Panc1 (cell line): ENCODE measurements at regions not wholly inside any gene's neighbourhood (a gene's known extent, or its start where the extent isn't known, plus 50 kb on each side); places are given as distances from the start of the nearest gene placed in this dataset.

Experiments
- ATAC-seq: fragments of 200-7000 bp; cut with Tn5 transposase; 2 replicates; pipeline ENCODE4 v1.9.1; 2020; ENCODE audit warnings: mild to moderate bottlenecking, moderate library complexity
- BruUV-seq: library from RNA; stranded (reverse); fragments of 400-500 nt; replicated peaks from 2 replicates; lab custom pipeline; 2021; lab: Mats Ljungman, UMichigan
- CTCF ChIA-PET: fragments of 300-600 bp; sonication (Branson Sonifier 250); formaldehyde crosslinking; loops from one replicate; lab custom pipeline; 2022; ENCODE audit warnings: antibody characterized with exemption; lab: Charles Lee
- POLR2A ChIA-PET: fragments of 300-600 bp; sonication (Branson Sonifier 250); formaldehyde crosslinking; loops from one replicate; lab custom pipeline; 2022; ENCODE audit warnings: antibody characterized with exemption; lab: Charles Lee
- DNase-seq: peaks from one replicate; pipeline ENCODE4 v3.0.0-alpha.2; 2010; ENCODE audit warnings: low read depth, low spot score
- H3K27ac ChIP-seq: 2 replicates; pipeline ENCODE4 v1.5.1; 2011; ENCODE audit warnings: mild to moderate bottlenecking, low read length, inconsistent platforms
- H3K27me3 ChIP-seq: fragments of 200-500 bp; sonication (Bioruptor generic); 2 replicates; pipeline ENCODE4 v1.6.0; 2014; ENCODE audit warnings: low read length, inconsistent platforms; ENCODE audit not compliant: control insufficient read depth, insufficient read depth
- H3K36me3 ChIP-seq: fragments of 200-500 bp; sonication (Bioruptor generic); 2 replicates; pipeline ENCODE4 v1.5.1; 2014; ENCODE audit warnings: inconsistent platforms, mild to moderate bottlenecking, low read length, moderate library complexity; ENCODE audit not compliant: control insufficient read depth, insufficient read depth
- H3K4me1 ChIP-seq: 2 replicates; pipeline ENCODE4 v1.5.1; 2011; ENCODE audit warnings: inconsistent platforms, mild to moderate bottlenecking, low read length, moderate library complexity; ENCODE audit not compliant: control insufficient read depth, insufficient read depth
- H3K4me3 ChIP-seq, 2 experiments: 2 replicates each; pipeline ENCODE4 v1.5.1; 2011 to 2012; ENCODE audit warnings: low read depth in 2 of 2, low read length in 2 of 2, mild to moderate bottlenecking in 2 of 2, inconsistent platforms in 1 of 2, moderate library complexity in 1 of 2
- H3K9me3 ChIP-seq: fragments of 200-500 bp; sonication (Bioruptor generic); 2 replicates; pipeline ENCODE4 v1.5.1; 2014; ENCODE audit warnings: low read depth, mild to moderate bottlenecking, inconsistent platforms, low read length, moderate library complexity; ENCODE audit not compliant: control insufficient read depth, insufficient read depth
- CTCF ChIP-seq: fragments of 450-650 bp; IDR thresholded peaks from 2 replicates; pipeline ENCODE4 v1.5.1; 2017; ENCODE audit warnings: mild to moderate bottlenecking
- POLR2AphosphoS5 ChIP-seq: IDR thresholded peaks from 2 replicates; pipeline ENCODE4 v1.6.1; 2012; ENCODE audit warnings: mild to moderate bottlenecking, low read depth, low read length, moderate library complexity
- REST ChIP-seq, 2 experiments: IDR thresholded peaks; 2 replicates each; pipeline ENCODE4 v1.6.1; 2011 to 2012; ENCODE audit warnings: low read depth in 2 of 2, control low read depth in 1 of 2, low read length in 1 of 2, mild to moderate bottlenecking in 1 of 2, moderate library complexity in 1 of 2; ENCODE audit not compliant: insufficient read depth in 1 of 2
- SIN3A ChIP-seq: IDR thresholded peaks from 2 replicates; pipeline ENCODE4 v1.6.1; 2012; ENCODE audit warnings: low read depth, mild to moderate bottlenecking, low read length, moderate library complexity, borderline replicate concordance; ENCODE audit not compliant: insufficient read depth
- TCF7L2 ChIP-seq: IDR thresholded peaks from 2 replicates; pipeline ENCODE4 v1.6.1; 2011; ENCODE audit warnings: mild to moderate bottlenecking, low read depth, low read length, inconsistent platforms
- in situ Hi-C: cut with HindIII; loops from 2 replicates; pipeline ENCODE4 v1.10.0; 2016; ENCODE audit warnings: low sequenced_read_pairs, low pct_unique_long_range_greater_than_20kb
- intact Hi-C: fragments of 100-400 bp; cut with micrococcal nuclease; formaldehyde crosslinking; loops from one replicate; pipeline ENCODE4 v1.10.0; 2022; ENCODE audit not compliant: unreplicated experiment

- Histone ChIP-seq H3K9me3 (no peaks in the 10 kb centered on the region), H3K27me3 (peaks cover 2% of the 10 kb centered on the region; the same call in 1 of the 2 replicates), H3K4me1 (no peaks in the 10 kb centered on the region; the same call in 1 of the 2 replicates), H3K27ac (no peak overlapping the region), H3K4me3 (no peak overlapping the region), H3K36me3 (no peaks in the 10 kb centered on the region)
- POLR2A ChIA-PET: no interaction called here
- no TSS peak for BruUV-seq
- DNase-seq (no peak), ATAC-seq (no peak)
- in situ Hi-C loops (no loop called here), intact Hi-C loops (no loop called here)
- TF ChIP-seq CTCF (peak; percentile 35), POLR2AphosphoS5 (no peak)
- CTCF ChIA-PET: no interaction called here
Measured at GRCh38 chr10:129231821-129232220, 235.2 kb upstream of the MGMT start.

- H3K9me3 ChIP-seq: no peaks in the 10 kb centered on the region
- BruUV-seq: no TSS peak
- H3K27me3 ChIP-seq: peaks cover 2% of the 10 kb centered on the region; the same call in 1 of the 2 replicates
- intact Hi-C loops (no loop called here), in situ Hi-C loops (no loop called here)
- ATAC-seq: no peak
- TF ChIP-seq POLR2AphosphoS5: no peak
- no peak for TF ChIP-seq TCF7L2
- no peak for TF ChIP-seq CTCF
- TF ChIP-seq SIN3A: no peak
- no peak for TF ChIP-seq REST (IDR thresholded peaks at IDR 0.05; ENCODE audit: insufficient read depth in 1 of 2, low read depth in 2 of 2, low read length in 1 of 2)
- DNase-seq: no peak
- H3K27ac ChIP-seq: no peak overlapping the region
- ChIA-PET CTCF (no interaction called here), POLR2A (interaction anchor here (0.7 kb wide), 1 partner anchor 106 kb away, joined by 8 read pairs; no protein-coding TSS in a partner anchor)
- H3K4me3 ChIP-seq: peak overlapping the region; percentile 21 to 45
- H3K4me1 ChIP-seq: no peaks in the 10 kb centered on the region; the same call in 1 of the 2 replicates
- H3K36me3 ChIP-seq: no peaks in the 10 kb centered on the region
Measured at GRCh38 chr10:129233351-129234148, 233.5 kb upstream of the MGMT start.
